ENCODE measurements at regions not wholly inside any gene's neighbourhood (a gene's known extent, or its start where the extent isn't known, plus 50 kb on each side); places are given as distances from the start of the nearest gene placed in this dataset.

GRCh38 chr2:146038014-146038413, 1518.1 kb upstream of the ZEB2 start:
- no peak for DNase-seq

DNA sequence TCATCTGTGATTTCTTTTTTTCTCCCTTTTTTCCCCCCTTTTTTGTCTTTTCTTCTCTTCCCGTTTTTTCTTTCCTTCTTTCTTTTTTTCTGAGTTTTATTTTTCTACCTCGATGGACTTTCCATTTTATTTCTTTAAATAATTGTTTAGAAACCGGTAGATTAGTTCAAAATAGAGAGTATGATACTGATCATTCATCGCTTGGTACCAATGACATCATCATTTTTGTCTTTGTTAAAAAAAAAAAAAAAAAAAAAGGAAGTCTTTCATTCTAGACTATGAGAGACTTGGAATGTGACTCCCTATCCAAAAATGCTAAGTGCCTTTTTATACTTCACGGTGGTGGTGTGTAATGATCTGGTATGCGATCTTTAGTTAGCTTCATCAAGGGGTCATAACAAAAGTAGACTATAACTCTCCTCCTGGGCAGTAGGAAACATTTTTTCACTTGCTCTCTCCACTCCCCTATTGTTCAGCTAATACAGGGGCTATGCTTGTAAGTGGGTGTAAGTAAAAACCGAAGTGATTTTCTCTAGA, 1517.5 kb upstream of the ZEB2 start:
- DNase-seq, result no peak

GRCh38 chr2:146031158-146031557, 1511.2 kb upstream of the ZEB2 start:
- no peak for DNase-seq

DNA sequence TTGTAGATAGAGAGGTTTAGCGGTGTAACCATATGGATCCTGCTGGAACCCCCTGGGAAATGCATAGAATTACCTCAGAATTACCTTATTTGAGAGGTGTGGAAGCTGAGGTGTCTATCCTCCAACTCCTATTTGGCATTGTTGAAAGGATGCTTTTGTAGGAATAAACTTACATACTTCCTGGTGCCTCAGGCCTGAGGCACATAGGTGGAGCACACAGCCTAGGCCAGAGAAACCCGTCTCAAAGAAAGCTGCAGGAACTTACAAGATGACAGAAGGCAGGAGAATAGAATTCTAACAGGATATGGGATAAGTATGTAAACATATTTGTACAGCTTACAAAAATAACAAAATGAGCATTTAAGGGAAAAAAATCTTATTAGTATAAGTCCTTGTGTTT, 1507.2 kb upstream of the ZEB2 start:
- no peak for DNase-seq

DNA sequence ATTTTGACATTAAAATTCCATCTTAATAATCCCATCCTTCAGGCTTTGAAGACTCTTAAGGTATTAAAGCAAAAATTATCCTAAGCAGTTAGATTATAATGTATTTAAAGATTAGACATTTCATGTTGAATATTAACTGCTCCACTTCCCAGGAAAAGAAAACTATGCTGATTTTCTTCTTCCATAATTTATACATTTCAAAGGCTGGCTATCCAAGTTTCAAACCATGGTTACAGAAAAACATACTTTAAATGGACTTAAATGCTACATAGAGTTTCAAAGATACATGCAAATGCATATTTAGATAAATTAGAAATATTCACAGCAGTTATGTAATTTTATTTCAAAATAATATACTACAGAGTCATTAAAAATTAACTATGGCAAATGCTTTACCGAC, 1505.6 kb upstream of the ZEB2 start:
- DNase-seq, result no peak

GRCh38 chr2:146024212-146024743, 1504.4 kb upstream of the ZEB2 start:
- no peak for DNase-seq

DNA sequence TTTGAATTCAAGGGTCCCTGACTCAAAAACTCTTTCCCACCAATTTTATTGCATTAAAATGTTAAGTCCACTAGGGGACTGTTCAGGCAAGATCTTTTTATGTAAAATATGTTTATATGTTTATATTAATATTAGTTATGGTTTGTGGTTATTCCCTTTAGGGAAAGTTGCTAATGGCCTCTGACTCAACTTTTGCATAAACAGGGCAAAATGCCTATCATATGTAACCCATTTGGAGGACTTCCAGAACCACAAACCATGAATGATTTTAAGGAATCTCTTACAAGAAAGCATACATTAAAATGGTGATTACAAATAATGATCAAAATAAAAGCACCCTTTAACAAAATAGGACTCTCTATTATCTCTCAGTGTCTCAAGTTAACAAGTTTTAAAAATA, 1484.5 kb upstream of the ZEB2 start:
- DNase-seq, result no peak

GRCh38 chr2:146003337-146003736, 1483.4 kb upstream of the ZEB2 start:
- no peak for DNase-seq

- DNase-seq, result no peak
Observed at GRCh38 chr2:145994910-145995309, 1475.0 kb upstream of the ZEB2 start.

- no peak for DNase-seq
Observed at GRCh38 chr2:145992572-145992971, 1472.7 kb upstream of the ZEB2 start.

GRCh38 chr2:145987793-145988192, 1467.9 kb upstream of the ZEB2 start:
- no peak for DNase-seq

GRCh38 chr2:145985517-145985916, 1465.6 kb upstream of the ZEB2 start:
- DNase-seq, result no peak

DNA sequence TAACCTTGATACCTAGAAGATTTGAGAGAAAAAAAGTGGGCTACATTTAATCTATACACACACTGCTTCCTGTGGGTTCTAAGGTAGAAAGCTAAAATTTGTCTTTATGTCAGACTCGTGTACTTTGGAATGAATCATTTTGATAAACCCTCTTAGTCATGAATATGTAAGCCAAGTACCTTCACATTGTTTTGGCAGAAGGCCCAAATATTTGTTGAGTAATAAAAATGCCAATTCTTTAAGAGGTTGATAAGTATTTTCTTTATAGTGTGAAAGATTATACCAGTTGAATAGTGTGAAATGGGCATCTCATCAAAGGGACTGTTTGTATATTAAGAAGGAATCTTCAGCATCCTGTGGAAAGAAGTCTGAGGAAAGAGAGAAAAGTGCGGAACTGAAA, 1464.7 kb upstream of the ZEB2 start:
- DNase-seq, result no peak

DNA sequence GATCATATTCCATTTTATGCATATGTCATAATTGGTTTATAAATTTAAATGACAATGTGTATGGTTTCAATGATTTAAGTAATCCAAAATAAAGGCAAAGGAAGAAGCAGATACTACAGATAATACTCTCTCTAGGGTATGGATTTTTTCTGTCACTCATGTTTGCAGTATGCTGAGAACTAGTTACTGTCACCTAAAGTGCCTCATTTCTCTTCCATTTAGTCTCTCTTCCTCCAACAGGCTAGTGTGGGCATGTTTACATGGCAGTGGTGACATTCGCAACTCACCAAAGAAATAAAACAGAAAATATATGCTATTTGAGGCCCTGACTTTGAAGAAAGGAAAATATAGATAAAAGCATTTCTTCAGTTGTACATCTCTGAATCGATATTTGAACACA, 1460.4 kb upstream of the ZEB2 start:
- DNase-seq, result no peak

GRCh38 chr2:145975406-145975805, 1455.5 kb upstream of the ZEB2 start:
- no peak for DNase-seq

GRCh38 chr2:145961846-145962245, 1441.9 kb upstream of the ZEB2 start:
- DNase-seq, result no peak

GRCh38 chr2:145960479-145961163, 1440.7 kb upstream of the ZEB2 start:
- DNase-seq, result no peak

DNA sequence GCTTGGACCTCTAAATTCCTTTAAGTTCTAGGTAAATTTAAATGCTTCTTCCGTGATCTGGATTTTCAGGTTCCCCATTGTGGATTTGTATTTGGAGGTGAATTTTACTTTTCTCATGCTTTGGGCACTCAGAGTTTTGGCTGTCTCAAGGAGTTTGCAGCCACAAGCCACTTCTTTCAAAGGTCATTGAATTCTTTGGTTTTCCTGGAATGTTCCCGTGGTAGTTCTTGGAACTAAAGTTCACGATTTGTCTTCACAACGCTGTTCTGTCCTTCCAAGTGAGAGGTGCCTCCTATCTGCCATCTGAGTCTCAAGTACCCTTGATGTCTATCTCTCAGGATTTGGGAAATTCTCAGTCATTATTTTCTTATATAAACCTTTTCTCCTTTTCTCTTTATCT, 1438.7 kb upstream of the ZEB2 start:
- DNase-seq, result no peak

DNA sequence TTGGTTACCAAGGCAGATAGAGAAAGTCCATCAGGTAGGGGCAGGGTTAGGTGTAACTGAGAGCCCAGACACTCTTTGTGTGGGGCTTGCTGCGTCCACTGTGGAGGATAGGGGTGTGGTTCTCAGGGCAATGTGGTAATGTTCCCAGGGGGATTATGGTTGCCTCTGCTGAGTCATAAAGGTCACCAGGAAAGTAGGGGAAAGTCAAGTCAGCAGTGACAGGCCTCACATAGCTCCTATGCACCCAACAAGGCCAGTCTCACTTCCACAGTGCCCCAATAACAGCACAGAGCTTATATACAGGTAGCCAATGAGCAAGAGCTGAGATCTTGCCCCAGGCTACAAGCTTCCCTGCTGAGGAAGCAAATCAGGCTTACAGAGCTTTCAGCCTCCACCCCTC, 1438.0 kb upstream of the ZEB2 start:
- no peak for DNase-seq

DNA sequence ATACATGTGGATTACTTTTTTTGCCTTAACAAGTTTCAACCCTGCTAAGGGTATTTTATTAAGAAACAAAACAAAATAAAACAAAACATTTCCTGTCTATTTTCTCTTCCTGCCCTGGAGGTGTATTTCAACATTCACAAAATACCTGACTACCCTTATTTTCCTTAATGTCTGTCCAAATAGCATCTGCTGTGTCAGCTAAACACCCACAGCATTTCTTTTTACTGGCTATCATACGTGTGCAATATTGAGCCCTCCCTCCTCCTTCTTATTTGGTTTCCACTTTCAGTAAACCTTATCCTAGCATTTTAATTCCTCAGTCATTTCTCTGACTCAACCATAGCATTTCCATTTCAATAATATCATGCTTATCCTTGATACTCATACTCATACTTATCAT, 1420.0 kb upstream of the ZEB2 start:
- no peak for DNase-seq

DNA sequence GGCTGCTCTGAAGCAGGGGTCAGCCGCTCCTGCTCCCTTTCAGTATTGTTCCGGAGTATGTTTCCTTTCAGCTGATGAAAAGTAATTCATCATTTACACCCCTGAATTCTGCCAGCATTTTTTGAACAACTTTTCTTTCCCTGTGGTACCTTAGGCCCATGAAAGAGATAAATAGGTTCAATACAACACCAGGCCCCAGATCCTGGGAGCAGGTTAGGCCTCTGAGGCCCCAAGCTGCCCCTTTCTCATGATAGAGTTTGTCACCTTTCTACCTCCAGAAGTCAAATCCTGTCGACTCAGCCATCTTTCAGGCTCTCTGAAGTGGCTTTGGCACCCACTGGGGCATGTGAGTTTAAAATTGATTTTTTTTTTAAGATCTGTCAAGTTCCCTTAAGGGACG, 1415.1 kb upstream of the ZEB2 start:
- DNase-seq, result no peak

GRCh38 chr2:145931781-145932395, 1412.0 kb upstream of the ZEB2 start:
- peak; percentile 86 for DNase-seq

DNA sequence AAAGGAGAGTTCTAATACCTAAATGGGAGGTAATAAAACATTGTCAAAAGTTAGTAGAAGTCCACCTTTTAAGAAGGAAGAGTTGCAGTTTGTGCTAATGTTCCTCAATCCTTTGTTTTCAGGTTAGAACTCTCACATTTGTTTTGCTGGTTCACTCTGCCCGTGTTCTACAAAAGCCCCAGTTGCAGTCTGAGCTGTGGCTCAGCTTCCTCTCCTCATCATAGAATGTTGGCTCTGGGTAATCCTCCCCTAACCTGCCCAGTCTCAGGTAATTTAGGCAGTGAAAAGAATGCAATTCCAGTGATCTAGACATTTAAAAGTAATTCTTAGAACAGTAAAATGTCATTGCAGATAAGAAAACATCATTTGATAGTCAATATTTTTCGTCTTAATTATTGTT, 1410.4 kb upstream of the ZEB2 start:
- DNase-seq, result no peak

- no peak for DNase-seq
Observed at GRCh38 chr2:145927131-145927950, 1407.4 kb upstream of the ZEB2 start.

Measured in NCI-H748 treated with DMSO at 0.1 percent for 48 hours (cell line).